Karpas-422 (cell line): ENCODE measurements at regions not wholly inside any gene's neighbourhood (a gene's known extent, or its start where the extent isn't known, plus 50 kb on each side); places are given as distances from the start of the nearest gene placed in this dataset.
A peak's percentile ranks its signal among the peaks of the same experiment; 100 is the strongest.

Experiments
- DNase-seq: peaks from one replicate; pipeline ENCODE4 v3.0.0-alpha.2; 2015
- H2AFZ ChIP-seq: fragments of 200-600 bp; sonication (generic); 2 replicates; pipeline ENCODE4 v1.6.1; 2014; ENCODE audit warnings: antibody characterized with exemption, low read length, mixed read lengths
- H3K27ac ChIP-seq: fragments of 200-600 bp; sonication (generic); 2 replicates; pipeline ENCODE4 v1.5.1; 2014; ENCODE audit warnings: mild to moderate bottlenecking, low read length, moderate library complexity
- H3K27me3 ChIP-seq: fragments of 200-600 bp; sonication (generic); 2 replicates; pipeline ENCODE4 v1.6.1; 2014; ENCODE audit warnings: low read length, mixed read lengths
- H3K36me3 ChIP-seq: fragments of 200-600 bp; sonication (generic); 2 replicates; pipeline ENCODE4 v1.6.1; 2014; ENCODE audit warnings: low read length, mixed read lengths; ENCODE audit not compliant: insufficient read depth
- H3K4me1 ChIP-seq: fragments of 200-600 bp; sonication (generic); 2 replicates; pipeline ENCODE4 v1.6.1; 2014; ENCODE audit warnings: mild to moderate bottlenecking, low read length, mixed read lengths
- H3K4me2 ChIP-seq: fragments of 200-600 bp; sonication (generic); 2 replicates; pipeline ENCODE4 v1.6.1; 2014; ENCODE audit warnings: low read length, low read depth, mild to moderate bottlenecking; ENCODE audit not compliant: poor library complexity, severe bottlenecking
- H3K4me3 ChIP-seq: fragments of 200-600 bp; sonication (generic); 2 replicates; pipeline ENCODE4 v1.5.1; 2014; ENCODE audit warnings: mild to moderate bottlenecking, antibody characterized with exemption, low read length, mixed read lengths
- H3K79me2 ChIP-seq: fragments of 200-600 bp; sonication (generic); 2 replicates; pipeline ENCODE4 v1.6.1; 2014; ENCODE audit warnings: mild to moderate bottlenecking, low read length, mixed read lengths
- H3K9ac ChIP-seq: fragments of 200-600 bp; sonication (generic); 2 replicates; pipeline ENCODE4 v1.6.0; 2014; ENCODE audit warnings: low read length
- H3K9me2 ChIP-seq: fragments of 200-600 bp; sonication (generic), shearing (Covaris generic); replicated peaks from 2 replicates; pipeline ENCODE4 v1.6.0; 2014; ENCODE audit warnings: mild to moderate bottlenecking, low read length, moderate library complexity; ENCODE audit not compliant: insufficient read depth
- H3K9me3 ChIP-seq: fragments of 300-700, 200-600 bp; sonication (generic); 2 replicates; pipeline ENCODE4 v1.6.1; 2014; ENCODE audit warnings: low read length, mixed read lengths
- H4K20me1 ChIP-seq: fragments of 200-600 bp; sonication (generic); 2 replicates; pipeline ENCODE4 v1.6.1; 2014; ENCODE audit warnings: mild to moderate bottlenecking, antibody characterized with exemption, low read length, low read depth; ENCODE audit not compliant: insufficient read depth

- no peak overlapping the region for H2AFZ ChIP-seq
- no peaks in the 10 kb centered on the region for H3K79me2 ChIP-seq
- DNase-seq = no peak
- H3K27ac ChIP-seq = no peak overlapping the region
- no peak overlapping the region for H3K4me3 ChIP-seq
- H3K27me3 ChIP-seq = no peaks in the 10 kb centered on the region
- H3K9me2 ChIP-seq = no peaks in the 10 kb centered on the region
- no peaks in the 10 kb centered on the region for H3K4me1 ChIP-seq
- no peaks in the 10 kb centered on the region for H4K20me1 ChIP-seq
- H3K4me2 ChIP-seq = no peak overlapping the region
- H3K36me3 ChIP-seq = no peaks in the 10 kb centered on the region
- no peak overlapping the region for H3K9ac ChIP-seq
- H3K9me3 ChIP-seq = no peaks in the 10 kb centered on the region
Observed at GRCh38 chr2:180370511-180371205, 363.6 kb upstream of the CWC22 start.

DNA sequence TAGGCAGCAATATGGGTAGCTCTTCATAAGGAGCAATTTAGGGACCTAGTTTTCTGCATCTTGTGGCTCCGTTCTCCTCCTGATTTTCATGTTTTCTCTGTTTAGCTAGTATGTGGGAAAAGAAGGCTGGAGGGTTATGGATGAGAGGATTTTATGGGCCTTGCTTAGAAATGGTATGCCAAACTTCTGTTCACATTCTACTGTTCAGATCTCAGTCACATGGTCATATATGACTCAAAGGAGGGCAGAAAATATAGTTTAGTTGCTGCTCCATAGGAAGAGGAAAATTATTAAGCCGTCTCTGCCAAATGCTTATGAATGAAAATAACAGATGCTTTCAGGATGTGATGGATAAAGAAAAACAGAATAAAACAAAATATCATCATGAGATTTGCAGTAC is 361.8 kb upstream of the CWC22 start:
- Histone ChIP-seq H4K20me1 (no peaks in the 10 kb centered on the region), H2AFZ (no peak overlapping the region), H3K79me2 (no peaks in the 10 kb centered on the region)

GRCh38 chr2:180367815-180368214 is 360.7 kb upstream of the CWC22 start:
- no peak overlapping the region for H3K9ac ChIP-seq
- no peak overlapping the region for H3K27ac ChIP-seq
- no peaks in the 10 kb centered on the region for H3K4me1 ChIP-seq
- H3K4me2 ChIP-seq = no peak overlapping the region
- H3K27me3 ChIP-seq = no peaks in the 10 kb centered on the region
- no peak for DNase-seq
- H2AFZ ChIP-seq = no peak overlapping the region
- H3K79me2 ChIP-seq = no peaks in the 10 kb centered on the region
- no peak overlapping the region for H3K4me3 ChIP-seq
- no peaks in the 10 kb centered on the region for H3K9me3 ChIP-seq
- H3K9me2 ChIP-seq = no peaks in the 10 kb centered on the region
- H3K36me3 ChIP-seq = no peaks in the 10 kb centered on the region
- H4K20me1 ChIP-seq = no peaks in the 10 kb centered on the region

More for the DNA sequence above, 361.8 kb upstream of the CWC22 start:
- no peak overlapping the region for H3K27ac ChIP-seq
- H3K9ac ChIP-seq = no peak overlapping the region
- no peak for DNase-seq
- no peaks in the 10 kb centered on the region for H3K4me1 ChIP-seq
- H3K27me3 ChIP-seq = no peaks in the 10 kb centered on the region
- no peak overlapping the region for H3K4me3 ChIP-seq
- no peaks in the 10 kb centered on the region for H3K36me3 ChIP-seq
- no peaks in the 10 kb centered on the region for H3K9me3 ChIP-seq
- H3K9me2 ChIP-seq = no peaks in the 10 kb centered on the region
- no peak overlapping the region for H3K4me2 ChIP-seq

DNA sequence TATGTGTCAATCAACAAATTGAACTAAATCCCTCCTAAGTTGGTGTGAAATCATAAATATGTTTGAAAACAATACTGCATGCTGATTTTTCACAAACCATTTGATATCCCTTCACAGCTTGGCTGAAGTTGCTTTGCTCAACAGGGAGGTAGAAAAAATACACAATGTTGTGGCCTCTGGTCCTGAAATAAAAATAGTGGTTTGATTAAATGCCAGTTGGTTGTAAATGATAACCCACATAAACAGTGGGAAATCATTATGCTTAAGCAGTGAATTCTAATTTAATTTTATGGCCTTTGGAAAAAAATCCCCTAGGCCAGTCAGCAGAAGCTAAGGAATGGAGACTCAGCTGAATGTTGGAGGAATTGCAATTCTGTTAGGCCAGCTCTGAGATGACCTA is 359.4 kb upstream of the CWC22 start:
- Histone ChIP-seq H3K4me1 (no peaks in the 10 kb centered on the region), H3K27me3 (no peaks in the 10 kb centered on the region), H3K9me3 (no peaks in the 10 kb centered on the region), H3K9me2 (no peaks in the 10 kb centered on the region), H3K27ac (no peak overlapping the region), H4K20me1 (no peaks in the 10 kb centered on the region), H3K4me2 (no peak overlapping the region), H3K4me3 (no peak overlapping the region), H3K36me3 (no peaks in the 10 kb centered on the region), H3K9ac (no peak overlapping the region), H3K79me2 (no peaks in the 10 kb centered on the region), H2AFZ (no peak overlapping the region)
- no peak for DNase-seq

GRCh38 chr2:180364719-180365118 is 357.6 kb upstream of the CWC22 start:
- Histone ChIP-seq H4K20me1 (no peaks in the 10 kb centered on the region), H3K27me3 (no peaks in the 10 kb centered on the region), H3K79me2 (no peaks in the 10 kb centered on the region), H3K27ac (no peak overlapping the region), H3K9me2 (no peaks in the 10 kb centered on the region), H3K9ac (no peak overlapping the region), H3K4me1 (no peaks in the 10 kb centered on the region), H3K4me2 (no peak overlapping the region), H3K4me3 (no peak overlapping the region), H2AFZ (no peak overlapping the region), H3K9me3 (no peaks in the 10 kb centered on the region), H3K36me3 (no peaks in the 10 kb centered on the region)
- no peak for DNase-seq

- Histone ChIP-seq H3K36me3 (no peaks in the 10 kb centered on the region), H2AFZ (no peak overlapping the region), H3K79me2 (no peaks in the 10 kb centered on the region), H3K4me1 (no peaks in the 10 kb centered on the region), H3K4me3 (no peak overlapping the region), H3K9me2 (no peaks in the 10 kb centered on the region), H3K27ac (no peak overlapping the region), H3K4me2 (no peak overlapping the region), H3K9ac (no peak overlapping the region), H4K20me1 (no peaks in the 10 kb centered on the region), H3K27me3 (no peaks in the 10 kb centered on the region), H3K9me3 (no peaks in the 10 kb centered on the region)
- no peak for DNase-seq
Observed at GRCh38 chr2:180360283-180360618, 353.2 kb upstream of the CWC22 start.

DNA sequence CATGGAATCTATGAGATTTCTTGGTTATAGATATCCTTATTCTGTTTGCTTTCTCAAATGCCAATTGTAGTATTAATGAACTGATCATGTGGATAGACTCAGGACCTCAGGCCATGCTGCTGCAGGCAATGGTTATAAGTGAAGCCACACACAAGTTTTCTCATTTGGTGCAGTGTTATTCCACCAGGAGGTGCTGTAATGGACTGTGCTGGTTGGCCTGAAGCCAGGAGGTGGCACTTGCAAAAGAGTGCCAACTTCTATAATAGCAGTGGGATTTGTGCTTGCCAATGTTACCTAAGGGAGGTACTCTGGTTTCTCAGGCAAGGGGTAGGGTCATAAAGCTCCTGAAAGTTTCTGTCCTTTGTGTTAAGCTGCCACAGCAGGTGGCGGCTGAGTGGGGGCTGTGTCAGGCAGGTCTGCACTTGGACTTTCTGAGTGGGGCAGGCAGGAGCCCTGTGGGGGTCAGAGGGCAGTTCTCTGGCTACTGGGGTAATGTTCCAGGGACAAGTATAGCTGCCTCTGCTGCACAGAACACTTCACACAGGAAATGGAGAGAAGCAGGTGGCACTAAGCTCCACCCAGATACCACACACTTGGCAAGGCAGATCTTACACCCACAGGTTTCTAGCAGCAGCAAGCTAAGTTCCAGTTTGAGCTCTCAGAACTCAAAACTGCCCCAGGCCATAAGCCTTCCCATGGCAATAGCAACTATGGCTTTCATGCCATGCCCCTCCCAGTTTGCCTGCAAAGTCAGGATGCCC is 352.6 kb upstream of the CWC22 start:
- H3K27me3 ChIP-seq = no peaks in the 10 kb centered on the region
- DNase-seq = peak; percentile 56
- no peak overlapping the region for H2AFZ ChIP-seq
- H3K4me2 ChIP-seq = no peak overlapping the region
- H3K36me3 ChIP-seq = no peaks in the 10 kb centered on the region
- no peaks in the 10 kb centered on the region for H3K79me2 ChIP-seq
- H4K20me1 ChIP-seq = no peaks in the 10 kb centered on the region
- no peaks in the 10 kb centered on the region for H3K9me3 ChIP-seq
- no peak overlapping the region for H3K9ac ChIP-seq
- no peak overlapping the region for H3K27ac ChIP-seq
- H3K9me2 ChIP-seq = no peaks in the 10 kb centered on the region
- H3K4me3 ChIP-seq = no peak overlapping the region
- no peaks in the 10 kb centered on the region for H3K4me1 ChIP-seq

DNA sequence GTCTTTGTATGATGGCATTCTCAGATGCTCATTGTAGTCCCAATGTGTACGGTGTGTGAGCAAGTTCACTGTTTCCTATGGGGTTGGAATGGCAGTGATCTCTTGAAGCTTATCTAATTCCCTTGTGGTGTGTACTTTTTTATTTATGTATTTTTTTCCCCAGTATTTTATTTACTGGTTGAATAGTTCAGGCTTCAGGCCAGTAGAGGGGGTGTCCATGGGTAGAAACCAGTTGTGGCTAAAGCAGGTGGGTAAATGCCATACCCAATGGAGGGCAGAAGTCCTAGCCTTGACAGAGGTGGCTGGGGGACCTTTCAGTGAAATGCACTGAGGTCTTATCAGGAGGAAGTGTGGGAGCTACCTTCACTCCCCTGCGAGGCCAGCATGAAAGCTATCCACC is 351.4 kb upstream of the CWC22 start:
- DNase-seq = no peak
- no peaks in the 10 kb centered on the region for H3K36me3 ChIP-seq
- no peaks in the 10 kb centered on the region for H3K9me2 ChIP-seq
- H3K9ac ChIP-seq = no peak overlapping the region
- no peak overlapping the region for H3K4me3 ChIP-seq
- no peaks in the 10 kb centered on the region for H3K4me1 ChIP-seq
- no peaks in the 10 kb centered on the region for H3K27me3 ChIP-seq
- no peak overlapping the region for H3K27ac ChIP-seq
- no peak overlapping the region for H2AFZ ChIP-seq
- H3K4me2 ChIP-seq = no peak overlapping the region
- H3K9me3 ChIP-seq = no peaks in the 10 kb centered on the region
- H3K79me2 ChIP-seq = no peaks in the 10 kb centered on the region
- no peaks in the 10 kb centered on the region for H4K20me1 ChIP-seq
